GM21447 (cell line): ENCODE measurements at regions not wholly inside any gene's neighbourhood (a gene's known extent, or its start where the extent isn't known, plus 50 kb on each side); places are given as distances from the start of the nearest gene placed in this dataset.

Experiments
- ATAC-seq: cut with Tn5 transposase; IDR thresholded peaks from one replicate; pipeline ENCODE4 v1.9.1; 2021; ENCODE audit not compliant: unreplicated experiment

GRCh38 chr5:103498800-103499551 lies 63.6 kb downstream of the NUDT12 start:
- no peak for ATAC-seq

GRCh38 chr5:103498211-103498610 lies 64.4 kb downstream of the NUDT12 start:
- no peak for ATAC-seq

- no peak for ATAC-seq
These were observed 64.8 kb downstream of the NUDT12 start for GRCh38 chr5:103497781-103498180.

DNA sequence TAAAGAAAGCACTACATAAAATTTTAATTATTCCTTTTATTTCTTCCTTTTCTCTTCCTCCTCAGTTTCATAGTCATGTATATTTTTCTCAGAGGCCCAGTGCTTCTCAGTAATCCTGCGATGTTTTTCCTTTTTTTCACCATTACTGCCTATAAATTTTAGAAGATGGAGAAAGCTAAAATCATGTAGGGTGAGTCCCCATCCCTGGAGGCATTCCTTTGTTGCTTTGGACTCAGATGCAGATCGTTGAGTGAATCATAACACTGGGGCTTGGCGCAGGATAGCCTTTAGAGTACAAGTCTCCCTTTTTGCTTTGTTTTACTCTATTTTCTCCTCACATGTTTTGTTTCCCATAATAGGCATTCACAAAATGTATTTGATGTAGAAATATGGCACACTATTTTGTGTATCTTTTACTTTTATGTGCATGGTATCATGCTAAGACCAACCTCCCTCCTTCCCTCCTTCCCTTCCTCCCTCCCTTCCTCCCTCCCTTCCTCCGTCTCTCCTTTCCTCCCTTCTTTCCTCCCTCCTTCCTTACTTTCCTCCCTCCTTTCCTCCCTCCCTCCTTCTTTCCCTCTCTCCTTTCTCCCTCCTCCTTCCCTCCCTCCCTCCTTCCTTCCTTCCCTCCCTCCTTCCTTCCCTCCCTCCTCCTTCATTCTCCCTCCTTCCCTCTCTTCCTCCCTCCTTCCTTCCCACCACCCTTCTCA lies 72.4 kb downstream of the NUDT12 start:
- no peak for ATAC-seq

DNA sequence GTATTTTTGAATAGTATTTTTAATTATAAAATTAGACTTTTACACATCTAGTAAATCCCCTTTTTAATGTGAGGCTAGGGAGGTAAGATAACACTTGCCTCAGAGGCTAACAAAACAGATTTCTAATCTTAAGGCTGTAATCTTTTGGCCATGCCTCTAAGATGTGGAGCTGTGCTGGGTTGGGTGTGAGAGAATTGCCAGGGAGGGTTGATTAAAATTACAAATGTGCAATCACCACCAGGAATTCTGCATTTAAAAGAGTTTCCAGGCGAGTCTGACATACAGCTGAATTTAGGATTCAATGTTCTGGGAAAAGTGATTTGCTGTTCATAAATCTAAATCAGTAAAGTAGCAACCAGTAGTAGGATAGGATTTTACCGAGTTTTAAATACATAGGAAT lies 73.3 kb downstream of the NUDT12 start:
- ATAC-seq: no peak

GRCh38 chr5:103487822-103488493 lies 74.6 kb downstream of the NUDT12 start:
- ATAC-seq: no peak

DNA sequence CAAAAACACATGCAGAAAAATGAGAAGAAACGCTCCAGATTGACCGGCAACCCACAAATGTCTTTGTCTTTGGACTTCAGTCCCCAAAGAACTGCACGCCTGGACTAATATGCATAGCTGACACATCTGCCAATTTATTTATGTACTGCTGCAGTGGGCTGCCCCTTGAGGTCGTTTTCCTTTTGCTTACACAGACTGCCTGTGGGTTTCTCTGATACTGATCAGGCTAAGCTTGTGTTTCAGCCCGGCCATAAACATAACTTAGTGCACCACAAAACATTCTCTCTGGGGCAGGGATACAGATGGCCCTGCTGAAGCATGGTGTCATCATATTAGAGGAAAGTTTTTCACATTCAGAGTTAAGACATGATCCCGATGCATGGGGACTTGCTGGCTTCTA lies 75.4 kb downstream of the NUDT12 start:
- no peak for ATAC-seq

DNA sequence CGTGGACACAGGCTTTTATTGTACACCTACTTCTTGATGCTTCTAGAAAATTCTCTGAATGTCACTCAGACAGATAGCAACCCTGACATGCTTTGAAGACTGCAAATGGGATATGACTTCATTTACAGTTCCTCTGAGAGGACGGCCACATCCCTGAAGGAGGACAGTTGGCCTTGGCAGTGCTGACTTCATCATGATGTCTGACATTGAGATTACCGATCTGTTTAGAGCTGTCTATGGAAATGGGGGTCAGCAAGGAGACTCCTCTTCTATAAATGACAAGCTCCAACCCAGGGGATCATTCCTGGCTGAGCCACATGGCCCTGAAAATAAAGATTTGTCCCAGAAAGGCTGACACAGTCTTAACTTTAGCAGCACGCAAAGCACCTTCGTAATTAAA lies 75.8 kb downstream of the NUDT12 start:
- no peak for ATAC-seq

DNA sequence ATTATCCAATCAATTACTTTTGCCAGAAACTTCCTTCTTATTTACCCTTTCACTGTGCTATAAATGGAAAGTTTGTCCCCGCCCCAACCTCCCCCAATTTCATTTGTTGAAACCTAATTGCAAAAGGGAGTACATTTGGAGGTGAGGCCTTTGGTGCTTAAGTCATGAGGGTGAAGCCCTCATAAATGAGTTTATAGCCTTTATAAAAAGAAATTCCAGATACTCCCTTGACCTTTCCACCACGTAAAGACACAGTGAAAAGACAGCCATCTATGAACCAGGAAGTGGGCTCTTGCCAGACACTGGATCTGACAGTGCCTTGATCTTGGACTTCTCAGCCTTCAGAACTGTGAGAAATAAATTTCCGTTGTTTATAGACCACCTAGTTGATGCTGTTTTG lies 82.3 kb downstream of the NUDT12 start:
- ATAC-seq: no peak

DNA sequence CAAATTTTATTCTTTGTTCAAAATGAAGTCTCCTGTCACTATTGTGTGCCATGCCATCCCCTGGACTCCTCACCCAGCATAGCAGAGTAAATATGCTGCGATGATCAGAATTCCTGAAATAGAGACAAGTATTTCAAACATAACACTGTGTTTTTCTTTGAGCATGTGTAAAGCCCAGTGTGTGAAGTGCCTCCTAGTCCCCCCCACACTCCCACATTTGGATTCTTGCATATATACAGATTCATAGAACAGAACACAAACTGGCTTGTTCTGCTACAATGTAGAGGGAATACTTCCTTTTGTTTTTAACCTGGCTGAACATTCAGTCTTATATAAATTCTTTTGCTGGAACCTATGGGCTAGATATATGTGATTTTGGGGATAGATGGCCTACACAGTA lies 84.9 kb downstream of the NUDT12 start:
- no peak for ATAC-seq

DNA sequence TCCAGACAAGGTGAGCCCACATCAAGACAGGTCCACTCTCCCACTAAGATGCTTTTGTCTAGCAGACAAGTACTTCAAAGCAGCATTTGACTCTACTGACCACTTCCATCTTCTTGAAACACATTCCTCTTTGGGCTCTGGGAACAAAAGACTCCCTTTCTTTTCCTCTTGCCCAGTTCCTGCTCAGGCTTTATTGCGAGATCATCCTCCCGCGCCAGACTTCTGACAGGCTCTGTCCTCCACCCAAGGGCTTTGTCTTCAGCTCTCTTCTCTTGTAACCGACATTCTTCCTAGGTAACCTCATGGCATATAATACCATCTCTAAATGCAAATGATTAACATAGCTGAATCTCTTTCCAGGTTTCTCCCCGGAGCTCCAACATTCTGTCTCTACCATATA lies 85.8 kb downstream of the NUDT12 start:
- no peak for ATAC-seq

DNA sequence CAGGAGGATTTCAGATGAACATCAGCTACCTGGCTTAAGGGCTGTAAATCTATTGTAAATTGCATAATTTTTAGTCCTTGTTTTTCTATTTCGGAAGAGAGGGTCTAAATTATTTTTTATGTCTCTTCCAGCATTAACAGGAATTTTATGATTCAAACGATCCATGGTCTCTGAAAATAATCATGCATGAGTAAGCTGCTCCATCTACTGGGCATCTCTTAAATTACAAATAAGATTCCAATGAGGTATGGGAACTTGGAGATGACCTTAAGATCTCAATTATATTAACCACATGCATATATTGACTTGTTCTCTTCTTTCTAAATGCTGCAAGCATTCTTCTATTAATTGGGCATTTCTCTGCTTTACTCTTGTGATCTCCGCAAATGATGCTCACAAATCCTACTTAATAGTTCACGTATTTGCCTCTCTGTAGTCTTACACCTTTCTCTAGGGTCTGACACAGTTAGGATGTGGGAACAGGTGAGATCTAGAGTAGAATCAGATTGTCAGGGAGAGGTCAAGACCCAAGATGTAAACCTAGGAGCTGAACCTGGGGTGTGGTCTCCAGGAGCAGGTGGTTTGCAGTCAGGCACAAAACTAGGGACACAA lies 86.9 kb downstream of the NUDT12 start:
- ATAC-seq: no peak

DNA sequence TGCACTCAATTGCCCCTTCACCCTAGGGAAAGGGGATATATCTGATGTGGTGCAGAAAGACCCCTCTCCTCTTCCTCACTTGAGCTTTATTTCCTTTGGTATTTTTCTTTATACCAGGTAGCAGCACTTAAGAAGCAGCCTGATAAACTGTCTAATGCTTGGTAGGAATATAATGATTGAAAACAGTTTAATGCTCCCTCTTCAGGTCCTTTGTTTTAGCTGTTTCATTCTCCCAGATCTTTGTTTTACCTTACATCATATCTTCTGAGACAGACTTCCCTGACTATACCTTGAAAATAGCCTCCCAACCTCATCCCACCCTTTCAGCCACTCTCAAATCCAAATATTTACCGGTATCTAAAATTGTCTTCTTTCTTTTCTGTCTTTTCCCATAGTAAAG lies 87.9 kb downstream of the NUDT12 start:
- ATAC-seq: no peak

GRCh38 chr5:103473725-103474124 lies 88.9 kb downstream of the NUDT12 start:
- no peak for ATAC-seq

- no peak for ATAC-seq
These were observed 89.8 kb downstream of the NUDT12 start for GRCh38 chr5:103472830-103473229.

GRCh38 chr5:103472265-103472664 lies 90.3 kb downstream of the NUDT12 start:
- no peak for ATAC-seq

- ATAC-seq: no peak
These were observed 93.1 kb downstream of the NUDT12 start for GRCh38 chr5:103469288-103470040.

DNA sequence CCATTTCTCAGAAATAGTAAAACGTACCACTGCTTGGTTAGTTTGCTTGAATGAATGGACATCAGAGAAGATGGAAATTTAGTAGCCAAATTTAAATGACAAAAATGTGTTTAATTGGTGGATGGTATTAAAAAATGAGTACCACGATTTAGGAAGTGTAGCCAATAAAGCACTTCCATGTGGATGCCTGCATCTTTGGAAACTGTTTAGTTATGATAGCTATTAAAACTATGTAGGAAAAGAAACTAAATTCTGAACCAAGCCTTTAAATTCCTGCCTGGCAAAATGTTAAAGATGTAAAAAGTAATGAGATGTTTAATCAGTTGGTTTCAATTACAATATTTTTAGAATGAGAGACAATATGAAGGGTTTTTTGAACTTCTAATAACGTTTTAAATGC lies 94.8 kb downstream of the NUDT12 start:
- ATAC-seq: no peak

GRCh38 chr5:103466495-103466894 lies 96.1 kb downstream of the NUDT12 start:
- ATAC-seq: no peak

- no peak for ATAC-seq
These were observed 96.7 kb downstream of the NUDT12 start for GRCh38 chr5:103465891-103466290.
